ENCODE measurements at regions not wholly inside any gene's neighbourhood (a gene's known extent, or its start where the extent isn't known, plus 50 kb on each side); places are given as distances from the start of the nearest gene placed in this dataset.
A peak's percentile ranks its signal among the peaks of the same experiment; 100 is the strongest.

DNA sequence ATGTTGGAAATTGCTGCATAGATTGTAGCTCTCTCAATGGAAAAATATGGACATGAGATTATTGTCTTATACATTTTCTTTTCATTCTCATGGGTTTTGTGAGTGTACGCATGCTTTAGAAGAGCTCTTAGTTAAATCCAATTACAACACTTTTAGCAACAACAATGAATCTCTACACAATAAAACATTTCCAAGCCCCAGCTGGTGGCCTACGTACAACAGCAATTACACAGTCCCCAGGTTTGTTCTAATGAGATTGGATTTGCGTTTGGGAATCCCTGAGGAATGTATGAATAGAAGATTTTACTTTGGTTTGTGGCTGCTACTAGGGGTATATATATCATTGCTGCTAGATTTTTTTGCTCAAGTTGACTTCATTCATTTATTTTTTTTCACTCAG is 98.6 kb downstream of the FHDC1 start:
- no peak for DNase-seq

DNA sequence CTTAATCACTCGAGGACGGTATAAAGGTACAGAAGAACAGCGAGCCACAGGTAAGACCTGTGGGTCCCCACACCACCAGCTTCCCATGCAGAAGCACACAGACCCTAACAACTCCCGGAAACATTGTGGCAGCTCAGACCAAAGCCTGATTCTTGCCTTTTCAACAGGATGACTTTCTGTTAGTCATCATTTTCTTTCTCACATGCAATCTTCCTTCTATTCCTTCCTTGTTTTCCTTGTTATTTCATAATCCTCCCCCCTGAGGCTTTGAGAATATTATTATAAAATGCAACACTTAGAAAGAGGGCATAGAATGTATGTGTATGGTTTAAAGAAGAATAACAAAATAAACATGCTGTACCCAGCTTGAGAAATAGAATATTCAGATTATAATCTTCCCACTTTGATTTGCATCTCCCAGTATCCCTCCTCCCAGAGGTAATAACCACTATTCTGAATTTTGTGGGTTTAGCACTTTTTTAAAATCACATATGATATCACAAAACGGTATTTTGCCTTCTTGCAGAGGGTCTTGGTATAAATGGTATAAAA is 100.9 kb downstream of the FHDC1 start:
- DNase-seq: peak; percentile 23

DNA sequence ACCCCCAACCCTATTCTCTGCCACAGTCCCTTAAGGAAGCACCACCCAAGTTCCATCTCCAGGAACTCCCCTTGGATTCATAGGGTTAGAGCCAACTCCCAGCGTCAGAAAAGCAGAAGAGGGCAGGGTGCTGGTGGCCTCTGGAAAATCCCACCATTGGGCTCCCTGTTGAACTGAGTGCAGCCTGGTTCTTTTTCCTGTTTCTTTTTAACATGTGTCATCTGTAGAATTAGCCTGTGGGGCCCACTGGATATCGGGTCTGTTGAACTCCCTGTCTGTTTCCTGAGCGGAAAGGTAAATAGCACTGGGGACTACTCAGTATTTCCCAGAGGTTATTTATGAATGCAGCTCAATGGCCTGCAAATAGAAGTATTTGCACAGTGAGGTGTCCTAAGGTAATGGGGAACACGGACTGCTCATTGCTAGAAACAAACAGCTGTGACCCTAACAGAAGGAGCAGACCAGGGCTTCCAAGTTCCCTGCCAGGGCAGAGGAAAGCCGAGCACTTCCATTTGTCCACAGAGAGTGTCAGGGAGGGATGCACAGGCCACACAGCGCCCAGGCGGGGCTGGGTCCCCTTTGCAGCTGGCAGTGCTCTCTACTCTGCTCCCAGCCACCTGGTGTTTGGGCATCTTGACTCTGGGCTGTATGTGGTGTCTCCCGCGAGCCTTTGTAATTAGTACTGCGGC is 102.6 kb downstream of the FHDC1 start:
- DNase-seq: no peak

DNA sequence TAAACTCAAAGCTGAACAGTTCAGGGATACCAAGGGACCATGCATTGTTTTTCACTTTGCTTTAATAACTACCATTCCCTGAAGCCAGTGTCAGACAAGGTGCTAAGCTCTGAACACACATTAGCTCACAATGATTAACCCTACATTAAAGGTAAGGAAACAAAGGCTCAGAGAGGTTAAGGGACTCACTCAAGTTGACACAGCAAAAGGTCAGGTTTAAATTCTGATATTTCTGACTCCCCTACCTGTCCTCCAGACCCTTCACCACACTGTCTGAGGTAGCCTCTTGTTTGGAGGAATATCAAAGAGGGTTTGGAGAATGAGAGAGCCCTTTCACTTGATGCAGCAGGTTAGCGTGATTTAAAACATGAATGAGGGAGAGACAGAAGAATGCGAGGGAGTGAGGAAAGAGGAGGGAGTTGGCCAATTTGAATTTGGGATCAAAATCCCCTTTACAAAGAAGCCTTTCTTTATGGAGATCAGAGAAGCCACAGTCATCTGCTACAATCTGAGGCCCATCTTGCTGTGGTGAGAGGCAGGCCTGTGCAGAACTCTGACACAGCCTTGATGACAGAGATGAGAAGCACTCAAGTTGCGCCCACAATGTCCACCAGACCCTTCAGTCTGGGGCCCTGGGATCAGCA is 103.5 kb downstream of the FHDC1 start:
- no peak for DNase-seq

DNA sequence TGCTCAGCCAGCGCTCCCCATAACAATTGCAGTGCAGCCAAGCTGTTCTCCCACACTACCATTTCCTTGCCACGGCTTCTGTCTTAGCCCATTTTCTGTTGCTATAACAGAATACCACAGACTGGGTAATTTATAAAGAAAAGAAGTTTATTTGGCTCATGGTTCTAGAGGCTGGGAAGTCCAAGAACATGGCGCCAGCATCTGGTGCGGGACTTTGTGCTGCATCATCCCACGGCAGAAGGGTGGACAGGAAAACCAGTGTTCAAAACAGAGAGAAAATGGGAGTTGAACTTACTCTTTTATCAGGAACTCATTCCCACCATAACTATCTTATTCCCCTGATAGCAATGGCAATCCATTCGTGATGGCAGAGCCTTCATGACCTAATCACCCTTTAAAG is 104.6 kb downstream of the FHDC1 start:
- DNase-seq: no peak

DNA sequence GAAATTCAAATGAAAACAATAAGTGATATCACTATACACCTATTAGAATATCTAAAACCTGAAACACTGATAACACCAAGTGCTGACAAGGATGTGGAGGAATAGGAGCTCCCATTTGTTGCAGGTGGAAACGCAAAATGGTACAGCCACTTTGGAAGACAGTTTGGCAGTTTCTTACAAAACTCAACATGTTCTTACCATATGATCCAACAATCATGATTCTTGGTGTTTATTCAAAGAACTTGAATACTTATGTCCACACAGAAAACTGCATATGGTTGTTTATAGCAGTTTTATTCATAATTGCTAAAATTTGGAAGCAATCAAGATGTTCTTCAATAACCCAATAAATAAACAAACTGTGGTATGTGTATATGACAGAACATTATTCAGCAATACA is 107.9 kb downstream of the FHDC1 start:
- no peak for DNase-seq

DNA sequence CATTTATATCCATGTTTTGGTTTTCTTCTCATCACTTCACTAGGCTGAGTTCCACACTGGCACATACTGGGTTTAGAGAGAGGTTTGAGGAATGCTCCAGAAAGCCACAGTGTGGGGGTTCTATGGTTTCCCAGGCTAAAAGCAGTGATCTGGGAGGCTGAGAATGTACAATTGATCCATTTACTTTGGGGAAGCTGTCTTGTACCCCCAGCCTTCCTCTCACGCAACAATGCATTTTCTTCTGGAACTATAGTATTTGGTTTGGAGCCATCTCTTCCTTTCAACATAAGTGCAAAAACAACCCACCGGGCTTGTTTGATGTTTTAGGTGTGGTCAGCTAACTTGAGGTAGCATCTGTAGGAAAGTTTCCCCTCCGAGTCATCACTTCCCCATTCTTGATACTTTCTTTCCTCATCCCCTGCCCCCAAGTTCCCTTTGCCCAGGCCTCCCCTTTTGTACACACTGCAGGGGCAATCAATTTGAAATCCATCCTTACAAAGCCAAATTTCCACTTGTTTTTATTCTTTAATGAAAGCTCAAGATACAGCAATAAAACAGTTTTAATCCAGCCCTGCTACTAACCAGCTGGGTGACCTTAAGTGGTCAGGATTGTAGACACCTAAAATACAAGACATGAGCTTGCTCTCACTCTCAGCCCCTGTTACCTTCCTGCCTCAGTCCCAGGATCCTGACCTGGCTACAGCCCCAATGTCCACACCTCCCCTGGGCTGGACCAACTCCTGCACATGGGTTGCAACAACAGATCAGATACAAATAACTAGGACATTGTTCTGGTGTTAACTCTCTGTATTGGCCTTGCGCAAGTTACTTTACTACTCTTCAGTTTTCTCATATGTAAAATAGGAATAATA is 109.2 kb downstream of the FHDC1 start:
- DNase-seq: no peak

DNA sequence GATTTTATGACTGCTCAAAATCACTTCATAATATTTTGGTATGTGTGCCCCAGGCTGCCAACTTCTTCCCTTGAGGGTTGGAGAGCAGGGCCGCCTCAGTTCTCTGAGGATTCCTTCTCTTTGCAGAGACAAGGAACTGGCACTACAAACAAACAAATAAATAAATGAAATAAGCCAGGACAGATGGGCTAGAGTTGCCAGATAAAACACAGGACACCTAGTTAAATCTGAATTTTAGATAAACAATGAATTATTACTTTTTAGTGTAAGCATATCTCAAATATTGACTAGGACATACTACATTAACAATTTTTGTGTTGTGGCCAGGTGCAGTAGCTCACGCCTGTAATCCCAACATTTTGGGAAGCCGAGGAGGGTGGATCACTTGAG is 122.5 kb downstream of the FHDC1 start:
- no peak for DNase-seq

DNA sequence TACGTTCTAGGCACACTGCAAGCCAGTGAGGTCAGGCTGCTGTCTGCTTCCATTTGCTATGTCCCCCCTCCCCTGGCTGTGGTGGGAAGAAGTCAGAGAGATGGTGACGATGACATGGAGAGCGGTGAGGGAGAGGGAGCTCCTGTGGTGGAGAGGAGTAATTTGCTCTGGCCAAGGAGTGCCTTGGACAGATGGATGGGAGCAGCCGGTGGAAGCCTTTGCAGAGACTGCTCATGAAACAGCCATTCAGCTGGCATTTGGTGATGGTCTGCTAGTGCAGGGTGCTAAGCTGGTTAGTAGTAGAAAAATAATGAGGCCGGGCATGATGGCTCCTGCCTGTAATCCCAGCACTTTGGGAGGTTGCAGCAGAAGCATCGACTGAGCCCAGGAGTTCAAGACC is 124.1 kb downstream of the FHDC1 start:
- DNase-seq: no peak

DNA sequence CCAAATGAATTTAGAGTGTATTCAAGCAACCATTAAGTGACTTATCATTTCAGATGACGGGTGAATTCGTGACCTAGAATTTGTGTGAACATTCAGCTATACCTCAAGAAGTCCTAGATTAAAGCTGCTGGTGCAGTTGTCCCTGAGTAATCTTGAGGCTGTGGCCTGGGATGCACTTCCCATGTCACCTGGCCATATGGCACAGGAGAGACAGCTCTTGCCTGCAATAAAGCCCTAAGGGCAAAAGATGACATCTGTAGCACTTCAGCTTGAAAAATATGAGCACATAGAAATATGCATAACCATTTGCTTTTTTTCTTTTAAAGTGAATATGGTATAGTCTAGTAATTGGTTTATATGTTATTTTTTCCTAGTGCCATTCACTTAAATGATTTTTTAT is 125.8 kb downstream of the FHDC1 start:
- no peak for DNase-seq

DNA sequence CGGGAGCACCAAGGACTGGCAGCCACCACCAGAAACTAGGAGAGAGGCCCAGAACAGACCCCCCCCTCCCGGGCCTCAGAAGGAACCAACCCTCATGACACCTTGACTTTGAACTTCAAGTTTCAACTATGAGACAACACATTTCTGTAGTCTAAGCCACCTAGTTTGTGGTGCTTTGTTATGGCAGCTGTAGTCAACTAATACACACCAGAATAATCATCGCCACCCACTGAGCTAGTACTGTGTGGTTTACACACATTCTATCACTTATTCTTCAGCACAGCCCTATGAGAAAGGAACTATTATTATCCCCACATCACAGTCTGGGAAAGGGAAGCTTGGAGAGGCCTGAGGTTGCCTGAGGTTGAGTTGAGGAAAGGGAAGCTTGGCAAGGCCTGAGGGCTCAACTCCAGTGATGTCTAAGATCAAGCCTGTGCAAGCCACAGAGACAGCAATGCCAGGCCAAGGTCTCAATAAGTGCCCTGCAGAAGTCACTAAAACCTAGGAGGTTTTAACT is 126.6 kb downstream of the FHDC1 start:
- DNase-seq: no peak

DNA sequence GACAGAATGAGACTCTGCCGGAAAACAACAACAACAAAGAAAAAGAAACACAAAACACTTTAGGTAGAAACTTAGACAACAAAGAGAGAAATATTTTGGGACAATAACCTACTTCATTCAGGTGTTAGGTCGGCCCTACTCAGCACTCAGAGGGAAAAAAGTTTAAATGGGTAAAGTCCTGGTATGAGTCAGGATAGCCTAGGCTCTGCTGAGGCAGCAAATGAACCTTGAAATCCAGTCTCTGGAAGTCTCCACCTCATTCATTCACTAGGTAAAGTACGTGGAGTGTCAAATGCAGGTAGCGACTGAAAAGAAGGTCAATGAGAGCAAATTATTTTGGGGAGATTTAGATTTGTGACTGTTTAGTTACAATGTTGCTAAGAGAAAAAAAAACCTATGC is 127.4 kb downstream of the FHDC1 start:
- no peak for DNase-seq

DNA sequence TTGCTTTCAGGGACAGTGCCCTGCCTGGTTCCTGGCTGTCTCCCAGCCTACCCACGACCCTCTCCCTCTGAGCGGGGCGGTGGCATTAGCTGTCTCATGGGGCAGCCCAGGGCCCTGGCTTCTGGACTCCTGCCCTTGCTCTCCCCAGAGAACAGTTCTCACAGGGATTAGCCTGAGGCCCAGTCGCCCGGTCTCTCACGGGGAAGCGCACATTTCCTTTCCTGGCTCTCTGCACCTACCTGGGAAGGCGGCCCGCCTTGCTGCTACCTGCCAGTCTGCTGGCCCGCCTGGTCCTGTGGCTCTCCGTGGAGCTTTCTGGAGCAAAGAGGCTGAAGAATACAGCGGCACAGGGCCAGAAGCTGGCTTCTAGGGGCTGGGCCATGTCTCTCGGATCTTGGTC is 128.4 kb downstream of the FHDC1 start:
- no peak for DNase-seq

DNA sequence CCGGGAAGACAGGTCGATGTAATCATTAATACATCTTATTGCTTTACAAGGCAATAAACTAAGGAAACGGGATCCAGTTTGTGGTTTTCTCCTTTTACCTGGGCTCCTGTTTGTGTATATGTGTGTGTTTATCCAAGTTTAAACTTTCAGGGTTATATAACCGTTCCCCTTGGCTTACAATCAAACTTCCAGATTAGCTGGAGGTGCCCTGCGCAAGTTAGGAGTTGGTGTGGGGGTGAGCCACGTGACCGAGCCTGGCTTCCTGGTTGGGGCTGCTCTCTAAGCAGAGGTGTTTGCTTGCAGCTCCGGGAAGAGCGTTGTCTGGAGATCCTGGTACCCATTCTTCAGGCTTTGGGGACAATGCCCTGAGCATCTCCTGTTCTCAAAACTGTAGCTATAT is 129.2 kb downstream of the FHDC1 start:
- no peak for DNase-seq

DNA sequence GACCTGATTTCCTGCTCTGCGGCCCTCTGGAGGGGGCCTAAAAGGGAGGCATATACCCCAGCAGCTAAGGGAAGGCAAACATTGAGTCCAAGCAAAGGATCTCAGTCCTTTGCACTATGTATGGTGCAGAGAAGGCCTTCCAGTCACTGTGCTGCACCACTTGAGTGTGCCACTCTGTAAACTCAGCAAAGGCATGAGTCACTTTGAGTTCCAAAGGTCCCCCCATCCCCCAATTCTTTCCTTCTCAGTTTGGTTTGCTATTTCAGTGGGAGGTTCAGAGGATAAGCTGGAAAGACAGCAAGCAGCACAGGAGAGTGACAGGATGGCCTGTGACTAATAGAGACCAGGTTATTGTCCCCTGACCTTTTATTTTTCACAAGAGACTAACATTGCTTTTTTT is 131.3 kb downstream of the FHDC1 start:
- DNase-seq: peak; percentile 64

DNA sequence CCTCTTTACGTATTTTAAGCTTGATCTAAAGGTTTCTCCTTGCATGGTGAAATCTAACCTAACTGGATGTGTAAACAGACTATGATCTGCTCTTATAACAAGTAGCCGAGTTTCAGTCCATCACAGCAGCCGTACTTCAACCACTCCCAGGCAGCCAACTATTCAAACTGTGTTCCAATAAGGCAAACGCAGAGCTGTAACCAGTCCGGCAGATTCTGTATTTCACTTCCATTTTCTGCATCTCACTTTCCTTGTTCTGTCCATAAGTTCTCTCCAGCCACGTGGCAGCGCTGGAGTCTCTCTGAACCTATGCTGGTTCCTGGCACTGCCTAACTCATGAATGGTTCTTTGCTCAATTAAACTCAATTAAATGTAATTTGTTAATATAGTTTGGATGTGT is 132.6 kb downstream of the FHDC1 start:
- DNase-seq: no peak

DNA sequence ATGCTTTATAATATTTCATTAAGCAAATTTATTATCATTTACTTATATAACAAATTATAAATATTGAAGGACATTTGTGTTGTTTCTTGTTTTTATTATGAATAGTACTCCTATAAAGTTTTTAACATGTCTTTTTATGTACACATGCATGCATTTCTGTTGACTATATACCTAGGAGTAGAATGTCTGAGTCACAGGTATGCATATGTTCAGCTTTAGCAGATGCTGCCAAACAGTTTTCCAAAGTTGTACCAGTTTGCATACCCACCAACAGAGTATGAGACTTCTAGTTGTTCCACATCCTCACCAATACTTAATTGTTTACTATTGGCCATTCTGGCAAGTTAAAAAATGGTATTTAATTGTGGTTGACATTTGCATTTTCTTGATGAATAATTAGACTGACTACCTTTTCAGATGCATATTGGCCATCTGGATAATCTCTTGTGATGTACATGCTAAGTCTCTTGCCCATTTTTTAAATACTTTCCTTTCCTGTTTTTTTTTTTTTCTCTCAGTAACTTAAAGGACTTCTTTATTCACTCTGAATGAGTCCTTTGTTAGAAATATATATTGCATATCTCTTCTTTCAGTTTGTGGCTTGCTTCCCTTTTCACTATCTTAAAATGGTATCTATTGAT is 132.2 kb upstream of the TRIM2 start:
- no peak for DNase-seq

DNA sequence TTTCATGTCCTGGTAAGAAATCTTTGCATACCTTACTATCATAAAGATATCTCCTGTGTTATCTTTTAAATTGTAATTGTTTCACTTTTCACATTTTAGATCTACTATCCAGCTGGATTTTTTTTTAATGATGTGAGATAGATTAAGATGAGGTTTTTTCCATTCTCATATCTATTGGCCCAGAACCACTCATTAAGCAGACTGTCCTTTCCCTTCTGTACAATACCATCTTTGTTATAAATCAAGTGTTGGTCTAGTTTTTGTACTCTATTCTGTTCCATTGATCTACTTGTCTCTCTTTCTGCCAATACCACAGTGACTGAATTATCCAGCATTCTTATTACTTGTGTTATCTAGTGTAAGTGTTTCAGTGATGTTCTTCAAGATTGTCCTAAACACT is 131.6 kb upstream of the TRIM2 start:
- DNase-seq: no peak

DNA sequence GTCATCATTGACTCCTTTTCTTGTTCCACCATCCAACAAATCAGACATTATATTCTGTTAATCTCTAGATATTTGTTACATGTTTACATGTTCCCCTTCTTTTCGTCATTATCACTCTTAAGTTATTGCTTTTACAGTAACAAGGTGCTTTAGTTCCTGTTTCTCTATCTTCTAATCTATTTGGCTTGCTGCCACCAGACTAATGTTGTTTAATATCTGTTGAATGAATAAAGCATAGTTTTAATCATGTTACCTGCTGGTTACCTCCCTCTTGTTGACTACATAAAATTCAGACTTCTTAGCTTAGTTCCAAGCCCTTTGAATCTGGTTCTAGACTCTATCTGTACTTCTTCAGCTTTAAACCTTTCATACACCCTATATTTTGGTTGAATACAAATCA is 129.8 kb upstream of the TRIM2 start:
- no peak for DNase-seq

DNA sequence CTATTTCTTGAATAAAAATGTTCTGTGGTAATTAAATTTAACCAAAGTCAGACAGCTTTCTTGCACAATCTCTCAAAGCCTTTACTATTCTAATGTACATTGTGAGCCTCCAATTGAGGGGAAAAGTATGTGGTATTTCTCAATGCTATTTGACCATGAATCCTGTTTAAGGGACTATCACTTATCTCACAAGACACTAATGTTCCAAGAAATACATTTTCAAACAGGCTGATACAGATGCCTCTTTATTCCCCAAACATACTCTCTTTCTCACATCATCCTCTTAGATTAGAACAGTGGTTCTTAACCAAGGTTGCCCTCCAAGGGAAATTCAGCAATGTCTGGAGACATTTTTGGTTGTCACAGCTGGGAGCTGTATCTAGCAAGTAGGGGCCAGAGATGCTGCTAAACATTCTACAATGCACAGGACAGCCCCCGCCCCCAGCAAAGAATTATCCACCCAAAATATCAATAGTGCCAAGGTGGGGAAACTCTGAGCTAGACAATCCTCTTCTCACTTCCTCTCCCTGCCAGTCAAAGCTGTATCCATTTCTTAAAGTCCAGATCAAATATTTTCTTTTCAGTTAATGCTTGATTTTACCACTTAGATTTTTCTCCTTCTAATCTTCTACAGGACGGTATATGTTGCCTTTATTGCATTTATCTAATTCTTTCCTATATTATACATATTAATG is 129.2 kb upstream of the TRIM2 start:
- no peak for DNase-seq

DNA sequence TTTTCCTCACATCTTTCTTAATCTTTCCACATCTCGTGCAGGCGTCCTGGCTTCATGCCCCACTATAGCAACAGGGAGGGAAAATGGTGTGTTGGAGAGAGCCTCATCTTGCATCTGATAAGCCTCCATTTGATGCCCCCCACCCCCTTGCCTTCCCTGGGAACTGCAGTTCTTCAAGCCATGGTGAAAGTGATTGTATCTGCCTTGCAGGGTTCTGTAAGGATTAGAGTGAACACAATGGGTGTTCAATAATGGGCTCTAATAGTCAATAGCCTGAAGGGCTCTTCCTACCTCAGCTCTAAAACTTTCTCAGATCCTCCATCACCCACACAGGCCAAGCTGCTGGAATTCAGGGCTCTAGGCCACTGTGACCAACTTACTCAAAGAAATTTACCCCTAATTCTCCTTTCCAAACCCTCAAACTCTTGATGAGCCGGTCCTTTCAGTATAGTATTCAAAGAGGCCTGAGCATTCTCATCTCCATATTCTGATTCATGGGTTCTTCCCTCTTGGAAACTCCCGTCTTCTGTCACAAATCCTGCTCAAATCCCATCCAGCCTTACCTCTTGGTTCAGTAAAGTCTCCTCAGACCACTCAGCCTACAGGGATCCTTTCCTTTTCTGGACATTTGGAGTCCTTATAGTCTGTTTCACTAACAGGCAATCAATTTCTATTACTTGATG is 128.3 kb upstream of the TRIM2 start:
- no peak for DNase-seq

DNA sequence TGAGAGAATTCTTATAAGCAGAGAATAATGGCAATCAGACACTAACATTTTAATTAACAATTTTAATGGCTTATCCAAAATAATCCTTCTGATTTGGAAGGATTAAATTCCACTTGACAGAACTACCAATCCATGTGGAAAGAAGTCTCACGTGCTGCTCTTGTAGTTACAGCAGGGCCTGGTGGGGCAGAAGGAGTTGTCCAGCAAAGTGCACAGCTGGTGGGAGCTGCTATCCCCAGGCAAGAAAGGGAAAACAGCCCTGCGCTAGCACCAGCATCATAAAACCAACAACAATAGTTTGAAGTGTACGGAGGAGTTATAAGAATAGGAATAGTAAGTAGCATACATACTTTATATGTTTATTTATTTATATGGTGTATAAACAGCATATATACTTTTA is 127.4 kb upstream of the TRIM2 start:
- no peak for DNase-seq

Measured in fibroblast of skin of back (primary cell).